SW 1271 (cell line): ENCODE measurements at regions not wholly inside any gene's neighbourhood (a gene's known extent, or its start where the extent isn't known, plus 50 kb on each side); places are given as distances from the start of the nearest gene placed in this dataset.

ENCODE experiments used
- DNase-seq, 2 experiments: peaks; one replicate each; lab custom pipeline; 2025; lab: John Stamatoyannopoulos, UW

GRCh38 chr3:30495172-30496065, 111.0 kb upstream of the TGFBR2 start:
- DNase-seq: no peak

- no peak for DNase-seq
Measured at GRCh38 chr3:30496066-30496966, 110.1 kb upstream of the TGFBR2 start.

- DNase-seq: no peak
Measured at GRCh38 chr3:30498587-30498967, 107.8 kb upstream of the TGFBR2 start.

GRCh38 chr3:30500666-30501399, 105.6 kb upstream of the TGFBR2 start:
- no peak for DNase-seq

- DNase-seq: peak in 1 of 2 experiments; percentile 15
Measured at GRCh38 chr3:30501526-30501925, 104.9 kb upstream of the TGFBR2 start.

- no peak for DNase-seq
Measured at GRCh38 chr3:30502051-30502741, 104.2 kb upstream of the TGFBR2 start.

GRCh38 chr3:30502742-30503073, 103.7 kb upstream of the TGFBR2 start:
- DNase-seq: no peak

GRCh38 chr3:30503446-30503845, 103.0 kb upstream of the TGFBR2 start:
- no peak for DNase-seq

- DNase-seq: no peak
Measured at GRCh38 chr3:30504939-30505338, 101.5 kb upstream of the TGFBR2 start.

GRCh38 chr3:30505866-30506520, 100.4 kb upstream of the TGFBR2 start:
- DNase-seq: no peak

GRCh38 chr3:30508339-30508738, 98.1 kb upstream of the TGFBR2 start:
- DNase-seq: no peak

GRCh38 chr3:30510596-30510995, 95.8 kb upstream of the TGFBR2 start:
- no peak for DNase-seq

- peak; percentile 90 to 96 for DNase-seq
Measured at GRCh38 chr3:30511524-30512251, 94.7 kb upstream of the TGFBR2 start.

GRCh38 chr3:30512576-30512975, 93.8 kb upstream of the TGFBR2 start:
- no peak for DNase-seq

- no peak for DNase-seq
Measured at GRCh38 chr3:30513374-30514152, 92.8 kb upstream of the TGFBR2 start.

- no peak for DNase-seq
Measured at GRCh38 chr3:30516238-30516637, 90.2 kb upstream of the TGFBR2 start.

GRCh38 chr3:30518181-30518864, 88.1 kb upstream of the TGFBR2 start:
- no peak for DNase-seq

GRCh38 chr3:30518872-30519271, 87.5 kb upstream of the TGFBR2 start:
- no peak for DNase-seq

- no peak for DNase-seq
Measured at GRCh38 chr3:30520699-30521098, 85.7 kb upstream of the TGFBR2 start.
